AG04450 (cell line): ENCODE measurements at regions not wholly inside any gene's neighbourhood (a gene's known extent, or its start where the extent isn't known, plus 50 kb on each side); places are given as distances from the start of the nearest gene placed in this dataset. TPM values are rescaled to one million over a fixed set of nuclear protein-coding genes. Genes with fewer than 3 reads are reported as not detected.
A peak's percentile ranks its signal among the peaks of the same experiment; 100 is the strongest.

Experiments used
- CTCF ChIA-PET: fragments of 300-600, 350-600 bp; formaldehyde crosslinking; extraction: SDS; loops from one replicate; lab custom pipeline; 2022; ENCODE audit warnings: antibody characterized with exemption, inconsistent platforms; lab: Charles Lee
- POLR2A ChIA-PET: fragments of 350-600 bp; formaldehyde crosslinking; extraction: SDS; loops from one replicate; lab custom pipeline; 2021; ENCODE audit warnings: antibody characterized with exemption, inconsistent platforms; lab: Yijun Ruan, JAX
- DNase-seq: peaks from one replicate; pipeline ENCODE4 v3.0.0-alpha.2; 2011; ENCODE audit warnings: low read depth, low spot score
- H3K27ac ChIP-seq: one replicate; pipeline ENCODE4 v1.5.1; 2012; ENCODE audit warnings: low read depth, low read length, control low read depth
- H3K27me3 ChIP-seq: one replicate; pipeline ENCODE4 v1.6.0; 2012; ENCODE audit warnings: low read length; ENCODE audit not compliant: control insufficient read depth, insufficient read depth
- H3K4me3 ChIP-seq: 2 replicates; pipeline ENCODE4 v1.5.1; 2011; ENCODE audit warnings: mild to moderate bottlenecking, low read depth, low read length, control low read depth
- H3K9me3 ChIP-seq: 2 replicates; pipeline ENCODE4 v1.5.1; 2012; ENCODE audit warnings: low read length; ENCODE audit not compliant: control insufficient read depth, insufficient read depth
- small RNA-seq: library from RNA; depleted of rRNA; stranded (forward); fragments of <200 nt; gene quantifications from one replicate; pipeline ENCODE3, GENCODE V24; 2012; ENCODE audit warnings: low read depth; ENCODE audit not compliant: insufficient read length
- TF ChIP-seq, protein P1 (sequence below): IDR thresholded peaks from 2 replicates; pipeline ENCODE4 v1.5.1; 2011; ENCODE audit warnings: low read depth, low read length, control low read depth, inconsistent platforms

- ChIA-PET POLR2A (interaction anchor here (0.7 to 0.9 kb wide), 3 partner anchors 165 to 381 kb away, joined by 3 read pairs; no protein-coding TSS in a partner anchor), CTCF (interaction anchor here (0.5 to 5.5 kb wide), 63 partner anchors 9 to 875 kb away, joined by 3 to 315 read pairs (median 4); partner anchors contain the start of genes EDEM3, NIBAN1 and SWT1)
- TF ChIP-seq, protein P1, sequence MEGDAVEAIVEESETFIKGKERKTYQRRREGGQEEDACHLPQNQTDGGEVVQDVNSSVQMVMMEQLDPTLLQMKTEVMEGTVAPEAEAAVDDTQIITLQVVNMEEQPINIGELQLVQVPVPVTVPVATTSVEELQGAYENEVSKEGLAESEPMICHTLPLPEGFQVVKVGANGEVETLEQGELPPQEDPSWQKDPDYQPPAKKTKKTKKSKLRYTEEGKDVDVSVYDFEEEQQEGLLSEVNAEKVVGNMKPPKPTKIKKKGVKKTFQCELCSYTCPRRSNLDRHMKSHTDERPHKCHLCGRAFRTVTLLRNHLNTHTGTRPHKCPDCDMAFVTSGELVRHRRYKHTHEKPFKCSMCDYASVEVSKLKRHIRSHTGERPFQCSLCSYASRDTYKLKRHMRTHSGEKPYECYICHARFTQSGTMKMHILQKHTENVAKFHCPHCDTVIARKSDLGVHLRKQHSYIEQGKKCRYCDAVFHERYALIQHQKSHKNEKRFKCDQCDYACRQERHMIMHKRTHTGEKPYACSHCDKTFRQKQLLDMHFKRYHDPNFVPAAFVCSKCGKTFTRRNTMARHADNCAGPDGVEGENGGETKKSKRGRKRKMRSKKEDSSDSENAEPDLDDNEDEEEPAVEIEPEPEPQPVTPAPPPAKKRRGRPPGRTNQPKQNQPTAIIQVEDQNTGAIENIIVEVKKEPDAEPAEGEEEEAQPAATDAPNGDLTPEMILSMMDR: peak; percentile 92
- peak; percentile 68 for DNase-seq
- Histone ChIP-seq H3K9me3 (no peaks in the 10 kb centered on the region), H3K4me3 (no peak overlapping the region), H3K27me3 (no peaks in the 10 kb centered on the region), H3K27ac (no peak overlapping the region)
Measured at GRCh38 chr1:184805667-184806295, 51.1 kb upstream of the EDEM3 start.

Small RNA genes in the stretch of these regions (small RNA-seq; reads per million reads assigned to genes)
- gene RNU7-13P: not detected
